KMS-11 (cell line): ENCODE measurements at regions not wholly inside any gene's neighbourhood (a gene's known extent, or its start where the extent isn't known, plus 50 kb on each side); places are given as distances from the start of the nearest gene placed in this dataset.

Experiments used
- H2AFZ ChIP-seq: fragments of 200-600 bp; sonication (generic); 2 replicates; pipeline ENCODE4 v1.6.1; 2016; ENCODE audit warnings: antibody characterized with exemption, mixed run types, low read depth
- H3K27ac ChIP-seq: fragments of 200-600 bp; sonication (generic); 2 replicates; pipeline ENCODE4 v1.6.1; 2016; ENCODE audit warnings: mild to moderate bottlenecking, mixed run types
- H3K27me3 ChIP-seq: fragments of 200-600 bp; sonication (generic); 2 replicates; pipeline ENCODE4 v1.6.1; 2017; ENCODE audit warnings: mild to moderate bottlenecking, low read depth, mixed run types, moderate library complexity; ENCODE audit not compliant: insufficient read depth
- H3K36me3 ChIP-seq: fragments of 200-600 bp; sonication (generic); 2 replicates; pipeline ENCODE4 v1.6.1; 2017; ENCODE audit warnings: mild to moderate bottlenecking, mixed run types; ENCODE audit not compliant: insufficient read depth
- H3K4me1 ChIP-seq: fragments of 200-600 bp; sonication (generic); 2 replicates; pipeline ENCODE4 v1.6.1; 2016; ENCODE audit warnings: mild to moderate bottlenecking, low read depth, mixed run types; ENCODE audit not compliant: poor library complexity, severe bottlenecking
- H3K4me2 ChIP-seq: fragments of 200-600 bp; sonication (generic); 2 replicates; pipeline ENCODE4 v1.7.0; 2016; ENCODE audit warnings: mild to moderate bottlenecking, mixed run types
- H3K4me3 ChIP-seq: fragments of 200-600 bp; sonication (generic); IDR thresholded peaks from 2 replicates; pipeline ENCODE4 v1.6.1; 2017; ENCODE audit warnings: low read depth, low read length, mixed read lengths; ENCODE audit not compliant: insufficient read depth
- H3K79me2 ChIP-seq: fragments of 200-600 bp; sonication (generic); 2 replicates; pipeline ENCODE4 v1.6.1; 2016; ENCODE audit warnings: low read depth, mixed run types; ENCODE audit not compliant: insufficient read depth
- H3K9ac ChIP-seq: fragments of 200-600 bp; sonication (generic); 2 replicates; pipeline ENCODE4 v1.6.1; 2016; ENCODE audit warnings: mild to moderate bottlenecking, mixed run types
- H4K20me1 ChIP-seq: fragments of 200-600 bp; sonication (generic); 2 replicates; pipeline ENCODE4 v1.6.1; 2016; ENCODE audit warnings: mild to moderate bottlenecking, mixed run types; ENCODE audit not compliant: insufficient read depth
- TF ChIP-seq, protein P1 (sequence below): fragments of 200-600 bp; sonication (generic); conservative IDR thresholded peaks from 2 replicates; pipeline ENCODE4 v1.6.1; 2017; ENCODE audit warnings: low read depth, mild to moderate bottlenecking, antibody characterized with exemption, low read length, moderate library complexity, mixed read lengths

DNA sequence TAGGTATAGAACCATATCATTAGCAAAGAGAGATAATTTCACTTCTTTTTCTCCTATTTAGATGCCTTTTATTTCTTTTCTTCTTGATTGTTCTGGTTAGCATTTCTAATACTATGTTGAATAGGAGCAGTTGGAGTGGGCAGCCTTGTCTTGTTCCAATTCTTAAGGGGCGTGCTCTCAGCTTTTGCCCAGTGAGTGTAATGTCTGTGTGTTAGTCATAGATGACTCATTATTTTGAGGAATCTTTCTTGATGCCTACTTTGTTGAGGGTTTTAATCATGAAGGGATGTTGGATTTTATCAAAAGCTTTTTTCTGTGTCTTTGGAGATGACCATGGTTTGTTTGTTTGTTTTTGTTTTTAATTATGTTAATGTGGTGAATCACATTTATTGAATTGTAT is 1453.1 kb upstream of the SLC39A10 start:
- Histone ChIP-seq H3K36me3 (no peaks in the 10 kb centered on the region), H4K20me1 (no peaks in the 10 kb centered on the region), H3K9ac (no peak overlapping the region), H3K4me1 (no peaks in the 10 kb centered on the region), H2AFZ (no peak overlapping the region), H3K27me3 (no peaks in the 10 kb centered on the region), H3K4me3 (no peak overlapping the region), H3K79me2 (no peaks in the 10 kb centered on the region), H3K4me2 (no peak overlapping the region), H3K27ac (no peak overlapping the region)
- TF ChIP-seq, protein P1, sequence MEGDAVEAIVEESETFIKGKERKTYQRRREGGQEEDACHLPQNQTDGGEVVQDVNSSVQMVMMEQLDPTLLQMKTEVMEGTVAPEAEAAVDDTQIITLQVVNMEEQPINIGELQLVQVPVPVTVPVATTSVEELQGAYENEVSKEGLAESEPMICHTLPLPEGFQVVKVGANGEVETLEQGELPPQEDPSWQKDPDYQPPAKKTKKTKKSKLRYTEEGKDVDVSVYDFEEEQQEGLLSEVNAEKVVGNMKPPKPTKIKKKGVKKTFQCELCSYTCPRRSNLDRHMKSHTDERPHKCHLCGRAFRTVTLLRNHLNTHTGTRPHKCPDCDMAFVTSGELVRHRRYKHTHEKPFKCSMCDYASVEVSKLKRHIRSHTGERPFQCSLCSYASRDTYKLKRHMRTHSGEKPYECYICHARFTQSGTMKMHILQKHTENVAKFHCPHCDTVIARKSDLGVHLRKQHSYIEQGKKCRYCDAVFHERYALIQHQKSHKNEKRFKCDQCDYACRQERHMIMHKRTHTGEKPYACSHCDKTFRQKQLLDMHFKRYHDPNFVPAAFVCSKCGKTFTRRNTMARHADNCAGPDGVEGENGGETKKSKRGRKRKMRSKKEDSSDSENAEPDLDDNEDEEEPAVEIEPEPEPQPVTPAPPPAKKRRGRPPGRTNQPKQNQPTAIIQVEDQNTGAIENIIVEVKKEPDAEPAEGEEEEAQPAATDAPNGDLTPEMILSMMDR = no peak

DNA sequence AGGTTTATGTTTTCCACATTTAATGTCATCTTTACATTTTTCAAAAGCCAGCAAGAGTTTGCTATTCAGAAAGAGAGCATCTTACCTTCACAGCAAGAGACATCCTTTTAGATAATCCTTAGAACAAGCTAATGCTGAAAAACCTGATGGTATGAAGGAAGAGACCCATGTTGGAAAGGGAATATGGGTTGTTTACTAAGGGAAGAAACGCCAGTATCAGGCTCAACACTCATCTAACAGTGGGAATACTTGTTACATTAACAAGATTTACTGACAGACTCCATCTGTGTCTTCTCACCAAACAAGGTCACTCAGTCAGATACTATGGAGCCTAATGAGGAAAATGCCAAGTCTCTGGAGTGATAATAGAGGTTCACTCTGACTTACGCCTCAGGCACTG is 1474.1 kb upstream of the SLC39A10 start:
- H4K20me1 ChIP-seq = no peaks in the 10 kb centered on the region
- no peak overlapping the region for H3K27ac ChIP-seq
- no peaks in the 10 kb centered on the region for H3K4me1 ChIP-seq
- no peak overlapping the region for H3K4me3 ChIP-seq
- no peaks in the 10 kb centered on the region for H3K27me3 ChIP-seq
- H3K9ac ChIP-seq = no peak overlapping the region
- no peaks in the 10 kb centered on the region for H3K36me3 ChIP-seq
- TF ChIP-seq, protein P1 = no peak
- no peaks in the 10 kb centered on the region for H3K79me2 ChIP-seq
- H3K4me2 ChIP-seq = no peak overlapping the region
- no peak overlapping the region for H2AFZ ChIP-seq

DNA sequence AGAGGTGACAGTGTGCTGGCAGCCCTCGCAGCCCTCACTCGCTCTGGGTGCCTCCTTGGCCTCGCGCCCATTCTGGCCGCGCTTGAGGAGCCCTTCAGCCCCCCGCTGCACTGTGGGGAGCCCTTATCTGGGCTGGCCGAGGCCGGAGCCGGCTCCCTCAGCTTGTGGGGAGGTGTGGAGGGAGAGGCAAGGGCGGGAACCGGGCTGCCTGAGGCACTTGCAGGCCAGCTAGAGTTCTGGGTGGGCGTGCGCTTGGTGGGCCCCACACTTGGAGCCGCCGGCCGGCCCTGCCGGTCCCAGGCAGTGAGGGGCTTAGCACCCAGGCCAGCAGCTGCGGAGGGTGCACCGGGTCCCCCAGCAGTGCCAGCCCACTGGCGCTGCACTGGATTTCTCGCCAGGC is 1480.9 kb upstream of the SLC39A10 start:
- Histone ChIP-seq H3K27me3 (no peaks in the 10 kb centered on the region), H2AFZ (no peak overlapping the region), H3K27ac (no peak overlapping the region), H3K4me2 (no peak overlapping the region), H3K36me3 (no peaks in the 10 kb centered on the region), H3K4me3 (no peak overlapping the region), H3K79me2 (no peaks in the 10 kb centered on the region), H4K20me1 (no peaks in the 10 kb centered on the region), H3K4me1 (no peaks in the 10 kb centered on the region), H3K9ac (no peak overlapping the region)
- TF ChIP-seq, protein P1 = no peak

DNA sequence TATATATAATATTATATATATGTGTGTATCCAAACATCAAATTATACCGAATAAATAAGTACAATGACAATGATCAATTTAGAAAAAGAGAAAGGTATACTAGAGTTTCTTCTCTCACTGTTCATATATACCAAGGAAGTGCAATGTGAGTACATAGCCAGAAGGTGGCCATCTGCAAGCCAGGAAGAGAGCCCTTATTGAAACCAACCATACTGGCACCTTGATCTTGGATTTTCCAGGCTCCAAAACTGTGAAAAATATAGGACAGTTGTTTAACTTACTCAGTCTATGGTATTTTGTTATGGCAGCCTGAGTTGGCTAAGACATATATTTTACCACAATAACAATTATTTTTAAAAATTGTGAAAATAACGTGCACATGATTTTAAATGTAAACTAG is 1490.2 kb upstream of the SLC39A10 start:
- H3K4me1 ChIP-seq = no peaks in the 10 kb centered on the region
- H2AFZ ChIP-seq = no peak overlapping the region
- no peak overlapping the region for H3K4me2 ChIP-seq
- no peaks in the 10 kb centered on the region for H4K20me1 ChIP-seq
- H3K9ac ChIP-seq = no peak overlapping the region
- no peak overlapping the region for H3K27ac ChIP-seq
- no peaks in the 10 kb centered on the region for H3K36me3 ChIP-seq
- no peaks in the 10 kb centered on the region for H3K27me3 ChIP-seq
- H3K79me2 ChIP-seq = no peaks in the 10 kb centered on the region
- TF ChIP-seq, protein P1 = peak; percentile 53
- H3K4me3 ChIP-seq = no peak overlapping the region

DNA sequence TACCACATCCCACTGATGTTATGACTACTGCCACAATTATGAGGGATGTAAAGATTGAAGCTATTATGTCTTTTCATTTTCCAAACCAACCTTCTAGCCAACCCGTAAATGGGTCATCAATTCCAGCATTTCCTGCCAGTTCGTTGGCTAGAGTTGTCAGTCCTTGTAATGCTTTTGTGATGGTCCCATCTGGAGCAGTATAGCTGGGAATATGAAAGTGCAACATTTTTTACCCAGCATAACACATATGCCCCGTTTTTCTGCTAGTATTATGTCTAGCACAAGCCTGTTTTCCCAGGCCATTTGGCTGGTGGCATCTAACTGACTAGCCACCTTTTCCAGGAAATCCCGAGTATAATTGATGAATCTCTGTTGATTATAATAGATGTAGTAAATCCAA is 1501.6 kb upstream of the SLC39A10 start:
- H3K4me3 ChIP-seq = no peak overlapping the region
- no peak overlapping the region for H3K9ac ChIP-seq
- H3K27me3 ChIP-seq = no peaks in the 10 kb centered on the region

More for the DNA sequence above, 1501.6 kb upstream of the SLC39A10 start:
- Histone ChIP-seq H4K20me1 (no peaks in the 10 kb centered on the region), H3K4me2 (no peak overlapping the region), H2AFZ (no peak overlapping the region), H3K79me2 (no peaks in the 10 kb centered on the region), H3K36me3 (no peaks in the 10 kb centered on the region), H3K4me1 (no peaks in the 10 kb centered on the region), H3K27ac (no peak overlapping the region)
- TF ChIP-seq, protein P1 = no peak
